GM12892 (cell line): ENCODE measurements at regions not wholly inside any gene's neighbourhood (a gene's known extent, or its start where the extent isn't known, plus 50 kb on each side); places are given as distances from the start of the nearest gene placed in this dataset.

Experiments
- POLR2A ChIP-seq: IDR thresholded peaks from 2 replicates; pipeline ENCODE4 v1.6.1; 2011; ENCODE audit warnings: low read depth, low read length, control low read depth
- POLR2AphosphoS5 ChIP-seq: IDR thresholded peaks from 2 replicates; pipeline ENCODE4 v1.6.1; 2011; ENCODE audit warnings: low read depth, low read length, control low read depth
- TAF1 ChIP-seq: IDR thresholded peaks from 2 replicates; pipeline ENCODE4 v1.6.1; 2011; ENCODE audit warnings: low read depth, mild to moderate bottlenecking, control low read depth, low read length, borderline replicate concordance

- TF ChIP-seq POLR2A (no peak), TAF1 (no peak), POLR2AphosphoS5 (no peak)
Measured at GRCh38 chr17:51365090-51365489, 104.7 kb downstream of the UTP18 start.
